Spleen (tissue), 7 donors: ENCODE measurements at regions not wholly inside any gene's neighbourhood (a gene's known extent, or its start where the extent isn't known, plus 50 kb on each side); places are given as distances from the start of the nearest gene placed in this dataset.

Experiments used
- CTCF ChIP-seq, 11 experiments: fragments of 200-600 bp in 7 of 11; fragments of 450-650 bp in 4 of 11; sonication (generic) in 4 of 11; IDR thresholded peaks in 8 of 11; conservative IDR thresholded peaks in 3 of 11; 1 replicate in 7 of 11; 2 replicates in 4 of 11; pipeline versions ENCODE4 v1.4.0 to v1.8.0; 2016 to 2021; ENCODE audit warnings: antibody characterized with exemption in 11 of 11, inconsistent platforms in 4 of 11, mild to moderate bottlenecking in 1 of 11
- POLR2A ChIP-seq, 3 donors: fragments of 450-650 bp; IDR thresholded peaks; one replicate each; pipeline ENCODE4 v1.5.1; 2017; ENCODE audit warnings: antibody characterized with exemption in 3 of 3, mild to moderate bottlenecking in 1 of 3
- POLR2AphosphoS5 ChIP-seq, 3 donors: sonication (generic); formaldehyde crosslinking; IDR thresholded peaks; one replicate each; pipeline ENCODE4 v1.5.1; 2017; ENCODE audit warnings: antibody characterized with exemption in 3 of 3
- donor health status: DM: no; HTN: no; CAD: no; lungs with moderate emphysema.
- donor health status: DM: no; HTN: no; CAD: no.
- donor health status: DM: no; HTN: no; CAD: no.

- TF ChIP-seq CTCF (IDR thresholded peaks at IDR 0.05 in 8 of 11, conservative IDR thresholded peaks at IDR 0.05 in 3 of 11) = no peak
- no peak for TF ChIP-seq POLR2AphosphoS5 (IDR thresholded peaks at IDR 0.05)
- no peak for TF ChIP-seq POLR2A (IDR thresholded peaks at IDR 0.05)
These were observed 311.8 kb upstream of the CLEC14A start for GRCh38 chr14:38567703-38568102.
